Hematopoietic multipotent progenitor cell treated with erythropoietin and hydrocortisone succinate and interleukin-3 and kit ligand, for 8 days (in vitro differentiated cells): ENCODE measurements at regions not wholly inside any gene's neighbourhood (a gene's known extent, or its start where the extent isn't known, plus 50 kb on each side); places are given as distances from the start of the nearest gene placed in this dataset.

Source experiments
- DNase-seq: peaks from one replicate; pipeline ENCODE4 v3.0.0-alpha.2; 2015

- no peak for DNase-seq
Measured at GRCh38 chr4:13851085-13851940, 223.8 kb upstream of the BOD1L1 start.

- no peak for DNase-seq
Measured at GRCh38 chr4:13852411-13852810, 224.9 kb upstream of the BOD1L1 start.

DNA sequence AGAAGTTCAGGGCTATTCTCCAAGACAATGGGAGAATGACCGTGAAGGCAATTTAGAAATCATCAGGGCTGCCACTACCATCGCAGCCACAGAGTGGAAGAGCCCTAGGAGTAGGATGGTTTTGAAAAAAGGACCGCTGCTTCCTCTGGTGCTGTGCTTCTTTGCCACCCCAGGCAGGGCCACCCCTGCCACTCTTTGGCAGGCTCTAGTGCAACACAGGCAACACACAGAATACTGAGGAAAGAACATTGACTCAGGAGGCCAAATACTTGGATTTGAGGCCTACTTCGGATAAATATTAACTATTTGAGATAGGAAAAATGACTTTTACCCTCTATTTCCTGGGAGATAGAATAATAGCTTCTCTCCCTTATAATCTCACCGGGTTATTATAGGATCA lies 228.9 kb upstream of the BOD1L1 start:
- no peak for DNase-seq

GRCh38 chr4:13857397-13857796 lies 229.9 kb upstream of the BOD1L1 start:
- no peak for DNase-seq

DNA sequence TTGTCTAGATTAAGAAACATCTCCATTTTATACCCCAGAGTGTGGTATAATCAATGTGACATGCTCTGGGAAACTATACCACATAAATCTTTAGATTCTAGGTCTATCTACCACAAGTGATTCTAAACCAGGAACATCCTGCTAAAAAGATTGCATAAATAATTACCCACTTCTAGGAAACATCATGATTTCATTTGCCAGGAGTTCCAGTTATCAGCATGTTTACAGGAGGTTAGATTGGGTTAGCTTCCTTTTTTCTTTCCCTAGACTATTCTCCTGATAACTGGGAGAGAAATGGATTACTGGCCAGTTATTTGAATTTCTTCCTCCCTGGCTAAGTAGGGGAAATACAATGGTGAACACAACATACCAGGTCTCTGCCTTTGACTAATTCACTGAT lies 230.3 kb upstream of the BOD1L1 start:
- no peak for DNase-seq

DNA sequence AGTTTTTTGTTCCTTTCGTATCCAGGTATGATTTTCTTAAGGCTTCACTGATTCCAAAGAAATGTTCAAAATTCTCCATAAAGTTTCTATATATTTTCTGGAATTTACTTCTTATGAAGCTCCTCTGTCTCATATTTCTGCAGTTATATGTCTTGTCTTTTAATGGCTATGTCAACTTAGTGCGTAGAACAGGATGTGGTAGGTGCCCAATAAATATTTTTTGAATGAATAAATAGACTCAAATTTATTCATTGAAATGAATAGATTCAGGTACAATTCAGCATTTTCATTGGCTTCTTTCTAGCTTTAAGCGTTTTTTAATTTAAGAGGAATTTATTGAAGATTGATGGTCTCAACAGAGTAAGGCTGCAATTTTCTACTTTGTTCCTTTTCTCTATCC lies 231.9 kb upstream of the BOD1L1 start:
- no peak for DNase-seq

DNA sequence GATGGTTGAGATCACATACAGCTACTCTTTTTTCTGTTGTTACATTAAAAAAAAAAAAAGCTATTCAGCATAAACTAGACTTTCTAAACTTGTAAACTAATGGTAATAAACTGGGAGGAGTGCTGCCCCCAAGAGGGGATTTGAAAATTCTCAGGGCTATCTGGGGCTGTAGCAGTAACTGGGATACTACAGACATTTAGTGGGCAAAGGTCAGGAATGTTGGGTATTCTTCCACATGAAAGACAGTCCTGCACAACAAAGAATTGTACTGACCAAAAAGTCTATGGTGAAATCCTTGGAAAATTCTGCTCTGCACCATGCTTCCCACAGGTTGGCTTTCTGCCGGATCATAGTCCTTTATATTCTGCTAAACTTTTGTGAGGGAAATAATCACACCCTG lies 232.6 kb upstream of the BOD1L1 start:
- DNase-seq = no peak

GRCh38 chr4:13865871-13866669 lies 238.5 kb upstream of the BOD1L1 start:
- no peak for DNase-seq

- no peak for DNase-seq
Measured at GRCh38 chr4:13866881-13867280, 239.4 kb upstream of the BOD1L1 start.

GRCh38 chr4:13872155-13872554 lies 244.6 kb upstream of the BOD1L1 start:
- DNase-seq = no peak

DNA sequence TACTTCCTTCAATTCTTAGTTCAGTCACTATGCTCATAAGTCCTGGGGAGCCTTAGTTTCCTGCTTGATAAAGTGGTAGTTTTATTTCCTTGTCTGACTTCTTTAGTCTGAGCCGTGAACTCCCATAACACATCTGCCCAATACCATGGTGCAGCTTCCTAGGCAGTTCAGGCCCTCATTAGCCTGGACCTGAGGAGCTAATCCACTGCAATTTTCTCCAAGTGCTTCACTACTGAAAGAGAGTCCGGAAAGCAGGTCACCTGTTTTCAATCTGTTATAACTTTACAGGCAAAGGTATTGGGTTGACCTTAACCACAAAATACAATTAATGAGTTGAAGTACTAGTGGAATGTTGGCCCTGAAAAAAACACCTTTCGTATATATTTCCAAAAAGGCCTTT lies 245.4 kb upstream of the BOD1L1 start:
- DNase-seq = no peak

- no peak for DNase-seq
Measured at GRCh38 chr4:13875181-13875580, 247.7 kb upstream of the BOD1L1 start.

GRCh38 chr4:13876131-13876530 lies 248.6 kb upstream of the BOD1L1 start:
- no peak for DNase-seq

- no peak for DNase-seq
Measured at GRCh38 chr4:13876940-13877339, 249.4 kb upstream of the BOD1L1 start.

DNA sequence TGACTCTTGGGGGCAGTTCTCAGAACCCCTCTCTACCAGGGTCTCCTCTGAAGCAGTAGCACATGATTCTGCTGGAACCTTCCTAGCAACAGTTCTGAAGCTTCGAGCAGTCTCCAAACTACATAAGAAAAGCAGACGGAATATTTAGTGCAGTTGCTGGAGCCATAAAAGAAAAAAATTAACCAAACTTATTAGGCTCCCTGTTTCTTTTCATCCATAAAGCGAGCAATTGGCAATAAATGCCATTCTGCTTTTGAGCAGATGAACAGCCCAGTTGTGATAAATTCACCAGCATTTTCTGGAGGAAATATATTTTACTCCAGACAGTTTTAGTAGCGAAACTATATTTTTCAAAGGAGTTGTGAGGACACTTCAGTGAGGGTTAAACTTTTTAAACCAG lies 250.1 kb upstream of the BOD1L1 start:
- no peak for DNase-seq

GRCh38 chr4:13881892-13882291 lies 254.4 kb upstream of the BOD1L1 start:
- no peak for DNase-seq

GRCh38 chr4:13887010-13887409 lies 259.5 kb upstream of the BOD1L1 start:
- DNase-seq = no peak

GRCh38 chr4:13888112-13888511 lies 260.6 kb upstream of the BOD1L1 start:
- DNase-seq = no peak

- DNase-seq = no peak
Measured at GRCh38 chr4:13891544-13891939, 264.0 kb upstream of the BOD1L1 start.

GRCh38 chr4:13892739-13893105 lies 265.2 kb upstream of the BOD1L1 start:
- DNase-seq = no peak

GRCh38 chr4:13893211-13893610 lies 265.7 kb upstream of the BOD1L1 start:
- no peak for DNase-seq

DNA sequence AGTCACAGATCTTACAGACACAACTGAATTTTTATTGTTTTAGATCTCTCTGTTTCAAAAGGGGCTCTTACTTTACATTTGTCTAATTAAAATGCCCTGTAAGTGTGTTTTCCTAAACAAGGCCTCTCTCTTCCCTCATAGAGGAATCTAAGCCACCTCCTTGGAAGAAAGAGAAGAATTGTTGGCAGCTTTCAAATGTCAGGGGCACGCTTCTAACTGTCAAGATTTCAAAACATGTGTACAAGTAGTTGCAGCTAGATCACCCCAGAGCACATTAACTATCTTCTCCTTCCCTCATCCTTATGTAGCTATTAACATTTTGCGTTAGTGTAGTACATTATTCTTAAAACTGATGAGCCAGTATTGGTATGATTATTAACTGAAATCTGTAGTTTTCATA lies 266.5 kb upstream of the BOD1L1 start:
- no peak for DNase-seq

DNA sequence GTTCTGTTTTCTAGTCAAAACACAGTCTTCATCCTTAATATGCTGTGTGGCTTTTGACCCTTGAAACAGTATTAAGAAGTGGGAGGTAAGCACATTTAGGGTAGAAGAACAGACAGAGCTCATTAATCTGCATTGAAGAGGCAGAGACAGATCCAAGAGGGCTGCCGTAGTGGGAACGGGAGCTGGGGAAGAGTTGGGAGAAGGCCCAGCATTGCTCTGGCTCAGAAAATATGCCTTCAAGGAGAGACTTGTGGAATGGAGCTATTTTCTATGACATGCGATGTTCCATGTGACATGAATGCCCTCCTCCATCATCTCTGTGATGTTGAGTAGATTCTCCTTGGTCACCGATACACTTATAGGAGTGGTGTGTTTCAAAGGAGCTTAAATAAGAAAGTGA lies 273.3 kb upstream of the BOD1L1 start:
- no peak for DNase-seq

- no peak for DNase-seq
Measured at GRCh38 chr4:13902146-13902545, 274.6 kb upstream of the BOD1L1 start.
